Right lobe of liver (tissue), 4 donors: ENCODE measurements at regions not wholly inside any gene's neighbourhood (a gene's known extent, or its start where the extent isn't known, plus 50 kb on each side); places are given as distances from the start of the nearest gene placed in this dataset.

ENCODE experiments used
- CTCF ChIP-seq, 4 donors: fragments of 200-600 bp in 3 of 4; fragments of 450-650 bp in 1 of 4; IDR thresholded peaks; one replicate each; pipeline versions ENCODE4 v1.5.1 to v1.8.0; 2016 to 2022; ENCODE audit warnings: antibody characterized with exemption in 4 of 4, mild to moderate bottlenecking in 2 of 4
- POLR2A ChIP-seq: fragments of 450-650 bp; IDR thresholded peaks from one replicate; pipeline ENCODE4 v1.6.1; 2017; ENCODE audit warnings: antibody characterized with exemption, mild to moderate bottlenecking
- donor health status: DM: no; HTN: no; CAD: no.
- donor health status: DM: no; HTN: no; CAD: no.
- donor health status: DM: no; HTN: yes; CAD: no.

GRCh38 chr3:176785171-176785570 is 412.1 kb downstream of the TBL1XR1 start:
- TF ChIP-seq POLR2A (no peak), CTCF (IDR thresholded peaks at IDR 0.05) (no peak)
